HG03025 (cell line): ENCODE measurements at regions not wholly inside any gene's neighbourhood (a gene's known extent, or its start where the extent isn't known, plus 50 kb on each side); places are given as distances from the start of the nearest gene placed in this dataset.

ENCODE experiments used
- ATAC-seq: cut with Tn5 transposase; IDR thresholded peaks from one replicate; pipeline ENCODE4 v1.9.1; 2021; ENCODE audit warnings: mild to moderate bottlenecking, moderate library complexity; ENCODE audit not compliant: unreplicated experiment, low FRiP score

- no peak for ATAC-seq
Measured at GRCh38 chr17:27991462-27991993, 50.9 kb upstream of the NLK start.
